ENCODE measurements at regions not wholly inside any gene's neighbourhood (a gene's known extent, or its start where the extent isn't known, plus 50 kb on each side); places are given as distances from the start of the nearest gene placed in this dataset.

DNA sequence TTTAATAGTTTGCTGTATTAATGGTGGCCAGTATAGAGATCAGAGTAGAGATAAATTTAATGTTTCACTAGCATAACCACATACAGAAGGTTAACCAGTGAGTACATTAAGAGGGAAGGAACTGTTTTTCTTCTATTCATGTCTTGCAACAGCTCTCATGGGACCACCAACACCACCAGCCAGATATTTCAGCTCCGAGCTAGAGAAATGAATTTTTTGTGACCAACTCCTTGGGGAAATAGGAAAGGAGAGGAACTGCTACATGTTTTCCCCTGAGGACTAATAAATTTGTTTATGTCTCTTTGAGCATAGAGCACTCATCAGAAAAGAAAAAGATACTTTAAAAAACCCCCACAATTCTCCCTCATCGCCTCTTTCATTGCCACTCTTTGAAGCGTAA is 247.5 kb downstream of the MBNL1 start:
- DNase-seq (ENCODE audit: low spot score) = no peak

DNA sequence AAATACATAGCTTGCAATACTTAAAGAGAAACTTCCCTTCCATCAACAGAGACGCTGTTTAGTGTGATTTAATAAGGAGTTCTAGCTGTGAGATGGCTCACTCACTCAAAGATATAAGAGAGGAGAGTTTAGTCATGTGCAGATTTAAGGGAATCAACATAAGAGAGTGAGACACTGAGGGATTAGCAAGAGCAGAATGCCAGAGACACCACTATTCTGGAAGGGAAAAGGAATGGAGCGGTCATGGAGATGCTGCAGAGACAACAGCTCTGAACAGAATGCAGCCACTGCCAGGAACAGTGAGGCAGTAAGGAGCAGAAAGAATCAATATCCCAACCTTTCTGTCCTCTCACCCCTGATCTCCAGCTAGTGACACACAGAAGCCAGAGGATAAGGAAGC is 248.8 kb downstream of the MBNL1 start:
- DNase-seq (ENCODE audit: low spot score) = no peak

- no peak for DNase-seq (ENCODE audit: low spot score)
Measured at GRCh38 chr3:152518346-152518745, 249.6 kb downstream of the MBNL1 start.

DNA sequence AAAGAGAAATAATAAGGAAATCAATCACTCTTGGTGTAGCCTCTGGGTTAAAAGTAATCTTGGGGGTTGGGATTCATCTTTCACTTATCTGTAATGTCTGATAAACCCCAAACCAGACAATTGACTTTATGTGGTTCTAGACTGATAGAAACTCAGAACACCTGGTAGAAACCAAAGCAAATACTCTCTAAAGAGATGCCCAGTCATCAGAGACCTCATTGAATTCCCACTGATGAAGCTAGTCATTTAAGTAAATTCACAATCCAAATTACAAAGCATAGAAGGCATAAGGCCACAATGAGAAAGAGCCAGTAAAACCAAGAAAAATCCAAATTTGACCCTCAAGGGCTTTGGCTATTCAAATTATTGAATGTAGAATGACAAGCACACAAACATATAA is 250.6 kb downstream of the MBNL1 start:
- DNase-seq (ENCODE audit: low spot score) = no peak

DNA sequence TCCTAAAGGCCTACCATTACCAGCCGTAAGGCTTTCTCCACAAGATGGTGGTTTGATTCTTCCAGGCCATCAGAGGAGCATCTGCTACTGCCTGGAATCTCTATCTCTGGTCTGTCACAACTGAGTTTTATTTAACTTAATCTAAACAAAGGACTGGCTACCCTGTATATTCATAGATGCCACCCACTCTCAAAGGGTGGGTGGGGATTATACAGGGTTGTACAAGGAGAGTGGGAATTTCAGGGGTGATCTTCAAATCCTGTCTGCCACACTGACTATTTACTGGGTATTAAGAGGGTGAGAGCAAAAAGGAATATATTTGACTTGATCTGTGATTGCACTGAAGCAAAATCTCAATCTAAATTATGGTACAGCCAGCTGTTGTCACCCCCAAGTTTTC is 253.3 kb downstream of the MBNL1 start:
- DNase-seq (ENCODE audit: low spot score) = no peak

GRCh38 chr3:152524198-152525140 is 255.7 kb downstream of the MBNL1 start:
- DNase-seq (ENCODE audit: low spot score) = peak; percentile 65

DNA sequence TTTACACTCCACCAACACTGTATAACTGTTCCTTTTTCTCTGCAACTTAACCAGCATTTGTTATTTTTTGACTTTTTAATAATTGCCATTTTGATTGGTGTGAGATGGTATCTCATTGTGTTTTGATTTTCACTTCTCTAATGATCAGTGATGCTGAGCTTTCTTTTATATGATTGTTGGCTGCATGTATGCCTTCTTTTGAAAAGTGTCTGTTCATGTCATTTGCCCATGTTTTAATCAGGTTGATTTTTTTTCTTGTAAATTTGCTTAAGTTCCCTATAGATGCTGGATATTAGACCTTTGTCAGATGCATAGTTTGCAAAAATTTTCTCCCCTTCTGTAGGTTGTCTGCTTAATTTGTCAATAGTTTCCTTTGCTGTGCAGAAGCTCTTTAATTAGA is 263.0 kb downstream of the MBNL1 start:
- no peak for DNase-seq (ENCODE audit: low spot score)

- no peak for DNase-seq (ENCODE audit: low spot score)
Measured at GRCh38 chr3:152538518-152538917, 269.8 kb downstream of the MBNL1 start.

DNA sequence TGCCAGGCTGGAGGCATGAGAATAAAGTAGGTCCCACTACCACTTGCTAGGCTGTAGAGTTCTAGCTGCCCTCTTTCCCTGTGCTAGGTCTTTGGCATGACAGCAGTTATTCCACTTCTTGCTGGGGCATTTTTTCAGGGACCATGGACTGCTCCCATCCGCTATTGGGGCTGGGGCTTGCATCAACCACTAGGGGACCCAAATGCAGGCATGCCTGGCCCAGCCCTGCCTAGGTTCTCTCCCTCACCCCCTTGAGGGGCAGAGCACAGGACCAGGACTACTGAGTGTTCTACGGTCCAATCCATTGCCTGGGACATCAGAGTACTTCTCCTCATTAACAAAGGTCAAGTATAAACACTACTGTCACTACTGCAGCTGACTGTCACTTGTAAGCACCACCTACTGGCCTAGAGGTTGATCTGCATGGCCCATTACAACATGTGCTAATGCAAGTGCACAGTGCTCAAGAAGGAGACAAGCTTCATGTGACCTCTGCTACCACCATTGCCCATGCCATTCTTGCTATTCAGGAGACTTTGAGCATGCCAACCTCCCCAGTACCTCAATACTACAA is 270.5 kb downstream of the MBNL1 start:
- DNase-seq (ENCODE audit: low spot score) = no peak

- no peak for DNase-seq (ENCODE audit: low spot score)
Measured at GRCh38 chr3:152540120-152540519, 271.4 kb downstream of the MBNL1 start.

- no peak for DNase-seq (ENCODE audit: low spot score)
Measured at GRCh38 chr3:152547153-152547552, 278.4 kb downstream of the MBNL1 start.

DNA sequence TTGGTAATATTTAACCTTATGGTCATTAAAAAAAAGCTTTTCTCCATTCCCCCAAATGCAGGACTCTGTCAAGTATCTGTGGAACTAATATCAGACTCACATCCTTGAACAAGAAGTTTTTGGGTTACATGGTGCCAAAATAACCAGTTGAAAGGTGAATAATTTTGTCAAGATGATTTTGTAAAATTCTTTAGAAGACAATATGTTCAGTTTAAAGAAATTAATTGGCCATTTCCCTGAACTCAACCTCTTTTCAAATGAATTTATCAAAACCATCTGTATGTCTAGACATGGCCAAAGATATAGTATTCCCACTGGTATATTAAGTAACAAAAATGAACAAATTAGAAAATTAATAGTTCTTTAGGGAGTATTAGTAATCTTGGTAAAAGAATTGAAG is 280.5 kb downstream of the MBNL1 start:
- no peak for DNase-seq (ENCODE audit: low spot score)

- DNase-seq (ENCODE audit: low spot score) = peak; percentile 3
Measured at GRCh38 chr3:152550284-152550683, 281.6 kb downstream of the MBNL1 start.

- DNase-seq (ENCODE audit: low spot score) = no peak
Measured at GRCh38 chr3:152554980-152555379, 280.0 kb upstream of the P2RY1 start.

GRCh38 chr3:152555666-152556291 is 279.2 kb upstream of the P2RY1 start:
- no peak for DNase-seq (ENCODE audit: low spot score)

GRCh38 chr3:152556731-152557254 is 278.1 kb upstream of the P2RY1 start:
- peak; percentile 22 for DNase-seq (ENCODE audit: low spot score)

DNA sequence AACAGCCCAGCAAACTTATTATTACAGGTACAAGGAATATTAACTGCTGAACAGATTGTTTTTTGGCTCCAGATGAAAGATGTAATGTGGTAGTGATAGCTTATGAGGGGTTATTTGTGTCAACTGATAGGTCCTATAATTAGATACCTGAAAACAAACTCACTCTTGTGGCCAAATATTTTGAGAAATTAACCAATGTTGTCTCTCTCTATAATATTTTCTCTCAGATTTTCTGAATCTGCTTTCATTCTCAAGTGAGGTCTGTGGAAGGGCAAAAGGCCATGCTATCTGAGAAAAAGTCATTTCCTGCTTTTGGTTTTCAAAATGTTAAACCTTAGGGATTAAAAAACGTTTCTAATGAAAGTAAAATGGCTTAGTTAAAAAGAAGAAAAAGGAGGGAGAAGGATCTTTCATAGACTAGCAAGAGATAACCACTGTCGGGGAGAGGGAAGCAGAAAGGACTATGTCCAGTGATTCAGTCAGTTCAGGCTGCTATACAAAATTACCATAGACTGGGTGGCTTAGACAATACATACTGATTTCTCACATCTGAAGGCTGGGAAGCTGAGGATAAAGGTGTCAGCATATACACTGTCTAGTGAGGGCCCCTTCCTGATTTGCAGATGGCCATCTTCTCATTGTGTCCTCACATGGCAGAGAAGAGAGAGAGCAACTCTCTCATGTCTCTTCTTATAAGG is 277.5 kb upstream of the P2RY1 start:
- DNase-seq (ENCODE audit: low spot score) = no peak

GRCh38 chr3:152558386-152558785 is 276.5 kb upstream of the P2RY1 start:
- no peak for DNase-seq (ENCODE audit: low spot score)

GRCh38 chr3:152559246-152559645 is 275.7 kb upstream of the P2RY1 start:
- DNase-seq (ENCODE audit: low spot score) = no peak

- no peak for DNase-seq (ENCODE audit: low spot score)
Measured at GRCh38 chr3:152564459-152564858, 270.5 kb upstream of the P2RY1 start.

DNA sequence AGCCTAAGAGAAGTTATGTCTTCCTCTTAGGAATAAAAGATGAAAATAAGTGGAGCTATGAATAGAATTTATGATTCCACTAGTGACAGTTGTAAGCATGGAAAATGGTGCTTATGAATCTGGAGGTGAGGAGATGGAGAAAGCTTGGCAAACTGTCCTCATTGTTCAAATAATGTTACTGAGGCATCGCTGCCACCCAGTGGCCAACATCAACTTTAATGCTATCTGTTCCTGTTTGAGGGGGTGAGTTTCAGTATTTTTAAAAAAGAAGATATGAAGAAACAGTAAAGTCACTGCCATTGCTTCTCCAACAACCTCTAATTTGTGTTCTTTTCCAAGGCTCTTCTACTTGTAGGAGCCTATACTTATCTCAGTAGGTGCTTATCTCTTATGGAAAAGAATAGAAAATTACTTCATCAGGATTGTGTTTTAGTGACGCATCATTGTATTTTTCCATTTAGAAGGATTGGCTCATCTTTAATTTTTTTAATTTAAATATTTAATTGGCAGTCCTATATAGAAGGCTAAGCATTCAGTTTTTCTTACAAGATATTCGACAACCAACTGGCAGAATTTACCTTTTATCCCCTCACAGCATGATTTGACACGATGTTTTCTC is 260.4 kb upstream of the P2RY1 start:
- peak; percentile 65 for DNase-seq (ENCODE audit: low spot score)

DNA sequence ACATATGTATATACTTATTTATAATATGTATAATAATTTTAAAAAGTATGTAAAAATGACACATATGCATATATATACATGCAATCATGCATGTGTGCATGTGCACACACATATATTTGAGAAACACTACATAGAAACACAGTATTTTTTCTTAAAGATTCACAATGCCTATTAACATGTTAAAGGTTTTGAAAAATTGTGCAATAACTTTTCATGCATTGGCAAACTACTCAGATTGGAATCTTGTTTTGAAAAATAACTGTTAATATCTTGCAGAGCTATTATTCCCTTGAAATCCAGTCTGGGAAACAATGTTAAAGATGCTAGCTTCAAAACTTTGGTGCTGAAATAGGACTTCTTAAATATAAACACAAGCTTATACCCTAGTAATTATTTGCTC is 256.2 kb upstream of the P2RY1 start:
- no peak for DNase-seq (ENCODE audit: low spot score)

Data from RKO (cell line).